NOMO-1 (cell line): ENCODE measurements at regions not wholly inside any gene's neighbourhood (a gene's known extent, or its start where the extent isn't known, plus 50 kb on each side); places are given as distances from the start of the nearest gene placed in this dataset.
"Not testable (repeated sequence)": the region's sequence is repeated elsewhere in the genome, so short reads cannot be mapped to it uniquely, and the experiment has no call there.

Experiments
- DNase-seq, 2 experiments: peaks; one replicate each; lab custom pipeline; 2025; ENCODE audit not compliant: unreplicated experiment in 2 of 2; lab: John Stamatoyannopoulos, UW

GRCh38 chr3:127443581-127444375 is 146.8 kb downstream of the TPRA1 start:
- DNase-seq = no peak

- DNase-seq = no peak
Measured at GRCh38 chr3:127442506-127442905, 148.0 kb downstream of the TPRA1 start.

GRCh38 chr3:127441764-127442163 is 148.8 kb downstream of the TPRA1 start:
- no peak for DNase-seq

GRCh38 chr3:127440384-127440783 is 150.1 kb downstream of the TPRA1 start:
- no peak for DNase-seq

- DNase-seq = no peak
Measured at GRCh38 chr3:127439621-127440020, 150.9 kb downstream of the TPRA1 start.

- no peak for DNase-seq
Measured at GRCh38 chr3:127438951-127439350, 151.1 kb upstream of the PRR20G start.

GRCh38 chr3:127438371-127438770 is 150.5 kb upstream of the PRR20G start:
- no peak for DNase-seq

- not testable (repeated sequence) for DNase-seq
Measured at GRCh38 chr3:127435299-127435698, 147.5 kb upstream of the PRR20G start.

GRCh38 chr3:127431066-127431465 is 143.2 kb upstream of the PRR20G start:
- no peak for DNase-seq

GRCh38 chr3:127428344-127428997 is 140.6 kb upstream of the PRR20G start:
- no peak for DNase-seq

GRCh38 chr3:127427666-127428065 is 139.8 kb upstream of the PRR20G start:
- DNase-seq = no peak

GRCh38 chr3:127427156-127427555 is 139.3 kb upstream of the PRR20G start:
- DNase-seq = no peak

GRCh38 chr3:127426444-127427153 is 138.8 kb upstream of the PRR20G start:
- DNase-seq = no peak

GRCh38 chr3:127425505-127426443 is 137.9 kb upstream of the PRR20G start:
- no peak for DNase-seq

- no peak for DNase-seq
Measured at GRCh38 chr3:127424766-127425504, 137.1 kb upstream of the PRR20G start.

- DNase-seq = no peak
Measured at GRCh38 chr3:127423856-127424765, 136.3 kb upstream of the PRR20G start.

- DNase-seq = no peak
Measured at GRCh38 chr3:127422663-127423375, 135.0 kb upstream of the PRR20G start.

- no peak for DNase-seq
Measured at GRCh38 chr3:127421943-127422662, 134.3 kb upstream of the PRR20G start.
